ENCODE measurements at regions not wholly inside any gene's neighbourhood (a gene's known extent, or its start where the extent isn't known, plus 50 kb on each side); places are given as distances from the start of the nearest gene placed in this dataset.
A peak's percentile ranks its signal among the peaks of the same experiment; 100 is the strongest.

DNA sequence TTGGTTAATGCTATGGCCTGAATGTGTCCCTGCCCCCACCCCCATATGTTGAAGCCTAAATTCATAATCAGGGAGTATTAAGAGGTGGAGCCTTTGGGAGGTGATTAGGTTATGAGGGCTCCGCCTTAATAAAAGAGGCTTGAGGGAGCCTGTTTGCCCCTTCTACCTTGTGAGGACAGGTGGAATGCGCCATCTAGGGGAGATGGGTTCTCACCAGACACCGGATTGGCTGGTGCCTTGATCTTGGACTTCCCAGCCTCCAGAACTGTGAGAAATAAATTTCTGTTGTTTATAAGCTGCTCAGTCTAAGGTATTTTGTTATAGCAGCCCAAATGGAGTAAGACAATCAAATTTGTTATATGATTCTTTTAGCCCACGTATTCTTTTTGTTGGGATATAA is 148.3 kb downstream of the PTCSC3 start:
- peak; percentile 63 for DNase-seq

DNA sequence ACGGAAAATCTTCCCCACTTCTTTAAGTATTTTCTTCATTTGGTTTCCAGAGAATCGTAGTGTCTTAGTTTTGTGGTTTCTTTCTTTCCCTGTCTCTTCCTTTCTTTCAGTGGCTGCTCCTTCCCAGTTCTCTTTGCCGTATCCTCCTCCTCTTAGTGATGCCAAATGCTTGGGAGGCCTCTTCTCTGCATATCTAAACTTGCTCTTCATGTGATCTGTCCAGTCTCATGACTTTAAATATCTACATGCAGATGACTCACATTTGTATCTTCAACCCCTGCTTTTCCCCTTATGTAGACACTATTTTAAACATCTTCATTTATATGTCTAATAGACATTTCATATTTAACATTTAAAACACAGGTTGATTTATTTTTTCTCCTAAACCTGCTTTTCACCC is 149.2 kb downstream of the PTCSC3 start:
- DNase-seq: no peak

- DNase-seq: peak; percentile 91
These were observed 153.6 kb downstream of the PTCSC3 start for GRCh38 chr14:36022765-36023410.

DNA sequence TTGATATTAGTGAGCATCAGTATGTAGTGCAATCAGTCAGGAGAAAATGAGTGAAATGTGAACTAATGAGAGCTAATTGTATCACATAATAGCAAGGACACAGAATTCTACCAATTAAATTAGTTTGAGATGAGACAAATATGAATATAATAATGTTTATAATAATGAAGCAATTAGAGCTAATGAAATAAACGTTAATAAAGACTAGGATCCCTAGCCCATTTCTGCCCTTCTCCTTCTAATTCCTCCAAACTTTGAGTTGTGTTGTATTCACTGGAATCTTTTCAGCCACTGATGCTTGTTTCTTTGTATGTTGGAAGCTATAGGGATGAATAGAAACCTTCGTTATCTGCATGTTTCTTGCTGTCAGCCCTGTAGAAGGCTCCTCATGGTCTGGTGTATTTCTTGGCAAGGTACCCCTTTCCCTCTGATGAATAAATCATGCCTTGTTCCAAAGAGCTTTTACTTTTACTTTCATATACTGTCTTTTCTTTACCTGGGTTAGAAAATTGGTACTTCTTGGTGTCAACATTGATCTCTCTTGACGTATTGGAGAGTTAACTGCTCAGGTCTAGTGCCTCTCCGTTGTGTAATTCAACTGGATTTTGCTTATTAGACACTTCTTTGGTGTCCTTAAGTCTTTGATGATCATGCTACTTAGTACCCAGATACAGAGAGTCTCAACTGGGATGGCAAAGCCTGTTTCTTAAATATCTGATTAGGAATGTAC is 154.8 kb downstream of the PTCSC3 start:
- peak; percentile 75 for DNase-seq

GRCh38 chr14:36021030-36021422 is 155.5 kb downstream of the PTCSC3 start:
- peak; percentile 94 for DNase-seq

GRCh38 chr14:36020120-36021029 is 156.1 kb downstream of the PTCSC3 start:
- DNase-seq: peak; percentile 100

DNA sequence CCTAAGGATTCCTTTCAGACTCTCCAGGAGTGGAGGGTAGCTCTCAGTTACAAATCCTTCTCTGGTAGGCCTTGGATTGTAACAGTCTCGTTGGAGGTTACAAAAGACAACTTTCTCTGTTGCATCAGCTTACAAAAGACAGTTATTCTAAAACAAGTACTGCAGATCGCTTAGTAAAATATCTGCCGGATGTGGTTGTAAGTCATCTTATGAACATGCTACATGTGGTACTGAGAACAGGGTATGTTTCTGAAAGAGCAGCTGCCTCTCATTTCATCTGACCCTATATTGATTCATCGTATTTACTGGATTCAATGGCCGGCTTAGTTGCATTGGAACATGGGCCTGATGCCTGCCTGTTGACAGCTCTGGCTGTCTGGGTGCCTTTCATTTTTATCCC is 157.4 kb downstream of the PTCSC3 start:
- DNase-seq: no peak

DNA sequence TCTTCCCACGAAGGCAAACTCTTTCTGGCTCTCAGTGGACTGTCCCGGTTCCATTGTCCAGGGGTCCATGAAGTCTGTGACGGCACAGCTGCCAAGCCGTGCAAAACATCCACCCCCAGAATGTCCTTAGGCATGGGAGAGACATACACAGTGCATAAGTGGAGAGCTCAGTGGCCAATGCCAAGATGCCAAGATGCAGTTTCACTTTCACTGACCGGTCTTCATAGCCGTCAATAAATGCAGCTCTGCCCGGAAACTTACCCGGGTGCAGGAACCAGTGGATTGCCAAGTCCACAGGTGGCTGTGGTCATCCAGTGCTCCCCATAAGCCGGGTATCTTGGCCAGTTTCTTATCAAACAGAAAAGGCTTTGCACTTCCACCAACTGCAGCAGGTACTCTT is 162.3 kb downstream of the PTCSC3 start:
- DNase-seq: no peak

GRCh38 chr14:36013483-36013882 is 163.0 kb downstream of the PTCSC3 start:
- no peak for DNase-seq

- no peak for DNase-seq
These were observed 163.9 kb downstream of the PTCSC3 start for GRCh38 chr14:36012621-36013020.

GRCh38 chr14:36009643-36010042 is 166.9 kb downstream of the PTCSC3 start:
- no peak for DNase-seq

GRCh38 chr14:36006623-36007022 is 169.9 kb downstream of the PTCSC3 start:
- no peak for DNase-seq

GRCh38 chr14:36005670-36006069 is 170.9 kb downstream of the PTCSC3 start:
- no peak for DNase-seq

DNA sequence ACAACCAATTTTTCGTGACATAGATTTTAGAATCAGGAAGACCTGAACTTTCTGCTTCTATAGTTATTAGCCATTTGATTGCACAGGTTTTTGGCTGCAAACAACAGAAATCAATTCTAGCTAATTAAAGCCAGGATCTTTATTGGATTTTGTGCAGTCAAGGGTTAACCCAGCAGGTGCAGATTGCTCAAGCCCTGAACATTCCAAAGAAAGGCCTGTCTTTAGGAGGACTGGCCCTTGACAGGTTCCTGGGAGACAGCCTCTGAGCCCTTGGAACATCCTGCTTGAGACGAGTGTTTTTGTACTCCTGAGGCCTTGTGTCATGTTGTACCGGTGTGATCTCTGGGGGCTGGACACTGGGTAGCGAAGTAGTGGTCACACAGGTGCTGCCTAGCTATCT is 174.6 kb downstream of the PTCSC3 start:
- no peak for DNase-seq

- DNase-seq: peak; percentile 50
These were observed 173.2 kb downstream of the BRMS1L start for GRCh38 chr14:35999294-35999693.

- DNase-seq: no peak
These were observed 172.2 kb downstream of the BRMS1L start for GRCh38 chr14:35998303-35998702.

DNA sequence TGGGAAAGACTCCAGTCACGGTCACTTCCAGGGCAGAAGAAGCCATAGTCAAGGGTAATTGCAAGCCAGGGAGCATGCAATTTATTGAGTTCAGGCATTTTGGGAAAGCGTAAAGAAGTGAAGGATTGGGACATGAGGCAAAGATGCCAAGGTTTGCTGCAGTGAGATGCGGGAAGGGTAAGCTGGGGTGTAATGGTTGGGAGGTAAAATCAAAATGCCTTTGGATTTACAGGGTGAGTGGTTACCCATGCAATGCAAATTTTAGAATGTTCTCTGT is 167.5 kb downstream of the BRMS1L start:
- DNase-seq: no peak

GRCh38 chr14:35992816-35993683 is 166.9 kb downstream of the BRMS1L start:
- peak; percentile 19 for DNase-seq

- DNase-seq: peak; percentile 64
These were observed 165.2 kb downstream of the BRMS1L start for GRCh38 chr14:35991356-35991755.

- no peak for DNase-seq
These were observed 163.6 kb downstream of the BRMS1L start for GRCh38 chr14:35989736-35990135.

- peak; percentile 60 for DNase-seq
These were observed 163.0 kb downstream of the BRMS1L start for GRCh38 chr14:35988972-35989690.

DNA sequence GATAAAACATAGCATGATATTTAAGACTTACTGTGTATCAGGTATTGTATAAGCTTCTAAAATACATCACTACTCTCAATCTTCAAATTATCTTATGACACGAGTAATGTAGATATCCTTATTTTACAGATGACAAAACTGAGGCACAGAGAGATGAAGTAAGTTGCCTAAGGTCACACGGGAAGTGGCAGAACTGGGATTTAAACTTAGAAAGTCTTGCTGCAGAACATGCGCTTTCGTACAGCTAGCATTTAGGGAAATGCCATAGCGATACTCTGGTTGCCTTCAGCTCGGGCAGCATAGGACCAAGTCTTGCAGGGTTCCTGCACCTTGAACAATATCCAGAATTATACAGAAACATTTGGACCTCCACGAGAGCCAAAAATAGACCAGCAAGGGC is 162.4 kb downstream of the BRMS1L start:
- DNase-seq: no peak

All from NCI-H69 (cell line).